ENCODE measurements at regions not wholly inside any gene's neighbourhood (a gene's known extent, or its start where the extent isn't known, plus 50 kb on each side); places are given as distances from the start of the nearest gene placed in this dataset.
A peak's percentile ranks its signal among the peaks of the same experiment; 100 is the strongest.

DNA sequence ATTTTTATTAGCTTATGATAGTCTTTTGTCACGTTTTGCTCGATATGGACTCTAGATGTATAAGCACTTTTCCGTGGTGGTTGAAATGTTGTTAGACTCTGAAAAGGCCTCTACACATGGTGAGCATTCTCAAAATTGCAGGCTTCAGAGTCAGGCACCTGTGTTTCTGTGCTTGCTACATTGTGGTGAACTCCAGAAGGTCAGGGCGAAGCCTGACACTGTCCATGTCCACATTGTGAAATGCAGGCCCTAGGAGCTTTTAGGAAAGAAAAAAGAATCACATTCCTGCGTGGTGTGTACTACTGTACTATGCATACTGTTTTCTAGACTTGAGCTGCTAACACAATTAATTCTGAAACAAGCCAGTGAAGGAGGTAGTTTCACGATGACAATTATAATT lies 86.3 kb downstream of the HS3ST1 start:
- no peak for ATAC-seq (ENCODE audit: low FRiP score in 2 of 2)
- H3K4me1 ChIP-seq = no peaks in the 10 kb centered on the region
- 90 to 94% methylated on average over 6 of the region's 6 CpGs for WGBS, 2 donors
- TF ChIP-seq POLR2AphosphoS5 (IDR thresholded peaks at IDR 0.05) (no peak), EP300 (IDR thresholded peaks at IDR 0.05) (no peak), POLR2A (IDR thresholded peaks at IDR 0.05) (no peak)
- TF ChIP-seq, protein P1, sequence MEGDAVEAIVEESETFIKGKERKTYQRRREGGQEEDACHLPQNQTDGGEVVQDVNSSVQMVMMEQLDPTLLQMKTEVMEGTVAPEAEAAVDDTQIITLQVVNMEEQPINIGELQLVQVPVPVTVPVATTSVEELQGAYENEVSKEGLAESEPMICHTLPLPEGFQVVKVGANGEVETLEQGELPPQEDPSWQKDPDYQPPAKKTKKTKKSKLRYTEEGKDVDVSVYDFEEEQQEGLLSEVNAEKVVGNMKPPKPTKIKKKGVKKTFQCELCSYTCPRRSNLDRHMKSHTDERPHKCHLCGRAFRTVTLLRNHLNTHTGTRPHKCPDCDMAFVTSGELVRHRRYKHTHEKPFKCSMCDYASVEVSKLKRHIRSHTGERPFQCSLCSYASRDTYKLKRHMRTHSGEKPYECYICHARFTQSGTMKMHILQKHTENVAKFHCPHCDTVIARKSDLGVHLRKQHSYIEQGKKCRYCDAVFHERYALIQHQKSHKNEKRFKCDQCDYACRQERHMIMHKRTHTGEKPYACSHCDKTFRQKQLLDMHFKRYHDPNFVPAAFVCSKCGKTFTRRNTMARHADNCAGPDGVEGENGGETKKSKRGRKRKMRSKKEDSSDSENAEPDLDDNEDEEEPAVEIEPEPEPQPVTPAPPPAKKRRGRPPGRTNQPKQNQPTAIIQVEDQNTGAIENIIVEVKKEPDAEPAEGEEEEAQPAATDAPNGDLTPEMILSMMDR (IDR thresholded peaks at IDR 0.05) = no peak
- H3K36me3 ChIP-seq = no peaks in the 10 kb centered on the region
- H3K9me3 ChIP-seq = no peaks in the 10 kb centered on the region
- no peak overlapping the region for H3K27ac ChIP-seq
- no peak overlapping the region for H3K4me3 ChIP-seq
- DNase-seq = no peak
- H3K27me3 ChIP-seq = no peaks in the 10 kb centered on the region

DNA sequence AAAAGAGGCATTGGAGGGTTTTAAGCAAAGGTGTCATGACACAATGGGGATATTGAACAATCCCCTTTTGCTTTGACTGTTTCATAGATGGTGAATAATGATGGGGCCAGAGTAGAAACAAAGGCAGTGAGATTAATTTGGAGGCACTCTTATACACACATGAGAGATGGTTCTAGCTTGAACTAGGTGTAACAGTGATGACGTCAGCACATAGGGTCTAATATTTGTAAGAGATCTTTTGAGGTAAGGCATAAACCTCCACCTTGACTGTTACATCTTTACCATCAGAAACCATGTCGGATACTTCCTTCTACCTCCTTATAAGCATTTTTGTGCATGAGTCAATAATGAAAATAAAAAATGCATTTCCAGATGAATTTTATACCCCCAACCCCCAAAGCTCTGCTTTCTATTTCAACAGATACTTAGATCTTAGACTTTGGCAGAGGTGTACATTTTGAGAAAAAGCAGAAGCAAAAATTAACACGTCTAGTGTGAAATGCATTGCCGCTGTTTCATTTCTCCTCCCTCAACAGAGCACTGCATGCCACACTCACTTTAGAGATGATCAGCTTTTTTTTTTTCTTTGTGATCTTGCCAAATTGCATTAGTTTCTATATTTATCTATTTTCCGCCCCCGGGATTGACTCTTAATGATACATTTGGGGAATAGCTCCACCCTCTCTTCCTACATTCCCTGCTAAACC lies 87.2 kb downstream of the HS3ST1 start:
- ATAC-seq (ENCODE audit: low FRiP score in 2 of 2) (no peak), DNase-seq (no peak)
- Histone ChIP-seq H3K9me3 (no peaks in the 10 kb centered on the region), H3K4me1 (no peaks in the 10 kb centered on the region), H3K27me3 (no peaks in the 10 kb centered on the region), H3K4me3 (no peak overlapping the region), H3K27ac (no peak overlapping the region), H3K36me3 (no peaks in the 10 kb centered on the region)
- WGBS, 2 donors = 77 to 82% methylated on average over 6 of the region's 6 CpGs
- no peak for TF ChIP-seq EP300 (IDR thresholded peaks at IDR 0.05)

DNA sequence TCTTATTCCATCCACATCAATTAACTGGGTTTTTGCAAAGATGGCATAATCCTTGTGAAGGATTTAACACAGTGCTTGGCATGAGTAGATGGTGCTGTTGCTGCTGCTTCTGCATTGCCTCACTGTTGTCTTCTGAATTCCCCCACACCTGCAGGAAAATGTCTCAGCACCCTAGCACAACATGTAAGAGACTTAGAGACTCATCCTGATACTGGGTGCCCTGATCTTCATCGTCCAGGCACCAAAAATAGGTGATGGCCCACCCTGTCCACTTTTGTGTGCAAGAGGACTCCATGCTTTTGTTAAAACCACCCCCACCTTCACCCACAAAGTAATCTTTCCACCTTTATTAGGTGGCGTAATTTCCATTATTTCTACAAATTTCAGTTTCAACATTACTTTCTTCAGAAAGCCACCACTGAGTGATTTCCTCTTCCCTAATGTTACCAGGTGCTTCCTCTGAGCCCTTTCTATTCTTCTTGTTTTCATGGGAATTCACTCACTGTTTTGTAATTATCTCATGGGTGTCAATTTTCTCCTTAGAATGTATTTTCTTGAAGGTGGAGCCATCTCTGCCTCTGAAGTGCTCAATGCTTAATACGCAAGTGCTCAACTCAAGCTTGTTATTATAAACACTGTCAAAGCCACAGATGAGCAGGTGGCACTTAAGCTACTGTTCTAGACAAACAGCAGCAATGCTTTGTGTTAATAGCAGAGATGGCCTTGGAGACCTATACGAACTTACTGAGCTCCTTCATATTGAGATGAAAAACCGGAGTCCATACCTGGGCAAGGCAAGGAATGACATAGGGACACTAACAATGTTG lies 89.5 kb downstream of the HS3ST1 start:
- H3K4me3 ChIP-seq = no peak overlapping the region
- H3K4me1 ChIP-seq = no peaks in the 10 kb centered on the region
- no peaks in the 10 kb centered on the region for H3K27me3 ChIP-seq
- no peaks in the 10 kb centered on the region for H3K36me3 ChIP-seq
- no peaks in the 10 kb centered on the region for H3K9me3 ChIP-seq
- TF ChIP-seq POLR2AphosphoS5 (IDR thresholded peaks at IDR 0.05) (no peak), EP300 (IDR thresholded peaks at IDR 0.05) (no peak), POLR2A (IDR thresholded peaks at IDR 0.05) (no peak)
- TF ChIP-seq, protein P1 (IDR thresholded peaks at IDR 0.05) = no peak
- H3K27ac ChIP-seq = no peak overlapping the region
- no peak for DNase-seq
- WGBS, 2 donors = 78 to 83% methylated on average over 5 of the region's 5 CpGs
- ATAC-seq (ENCODE audit: low FRiP score in 2 of 2) = no peak

DNA sequence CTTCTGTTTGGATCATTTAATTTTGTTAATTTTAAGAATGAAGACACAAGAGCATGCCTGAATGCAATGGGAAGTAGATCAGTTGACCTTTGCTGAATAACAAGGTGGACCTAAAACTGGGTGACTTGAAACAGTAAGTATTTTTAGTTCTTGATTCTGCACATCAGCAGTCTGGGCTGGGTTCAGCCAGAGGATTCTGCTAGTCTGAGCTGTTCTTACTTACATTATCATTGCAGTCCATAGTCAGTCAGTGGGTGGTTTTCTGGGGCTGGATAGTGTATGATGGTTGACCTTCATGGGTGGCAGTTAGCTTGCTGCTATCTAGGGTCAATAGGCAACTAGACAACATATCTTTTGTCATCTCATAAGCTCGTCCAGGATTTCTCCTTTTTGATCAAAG lies 91.4 kb downstream of the HS3ST1 start:
- no peaks in the 10 kb centered on the region for H3K36me3 ChIP-seq
- no peak for ATAC-seq (ENCODE audit: low FRiP score in 2 of 2)
- H3K4me3 ChIP-seq = no peak overlapping the region
- H3K27me3 ChIP-seq = no peaks in the 10 kb centered on the region
- no peak overlapping the region for H3K27ac ChIP-seq
- no peaks in the 10 kb centered on the region for H3K9me3 ChIP-seq
- TF ChIP-seq EP300 (IDR thresholded peaks at IDR 0.05) (no peak), POLR2AphosphoS5 (IDR thresholded peaks at IDR 0.05) (no peak), POLR2A (IDR thresholded peaks at IDR 0.05) (no peak)
- TF ChIP-seq, protein P1 (IDR thresholded peaks at IDR 0.05) = no peak
- 40 to 67% methylated on average over 1 of the region's 1 CpG for WGBS, 2 donors
- no peaks in the 10 kb centered on the region for H3K4me1 ChIP-seq
- DNase-seq = no peak

DNA sequence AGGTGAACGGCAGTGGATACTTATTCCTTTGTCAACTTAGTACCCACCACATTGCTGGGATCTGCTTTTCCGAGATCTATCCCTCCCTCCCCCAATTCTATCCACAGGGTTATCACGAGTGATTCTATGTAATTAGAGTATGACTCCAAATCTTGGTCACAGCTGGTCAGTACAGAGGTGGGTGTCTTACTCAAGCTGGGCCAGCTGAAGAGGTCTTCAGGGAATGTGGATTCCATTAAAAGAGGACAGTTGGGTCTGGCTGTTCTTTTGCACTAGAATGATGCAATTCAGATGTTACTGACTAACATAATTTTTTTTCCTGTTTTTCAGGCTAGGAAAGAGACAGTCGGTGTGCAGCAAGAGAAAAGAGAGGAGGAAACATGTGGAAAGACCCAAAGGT lies 92.3 kb downstream of the HS3ST1 start:
- H3K4me1 ChIP-seq = no peaks in the 10 kb centered on the region
- H3K4me3 ChIP-seq = no peak overlapping the region
- H3K27ac ChIP-seq = no peak overlapping the region
- 82 to 85% methylated on average over 4 of the region's 4 CpGs for WGBS, 2 donors
- H3K36me3 ChIP-seq = no peaks in the 10 kb centered on the region
- no peaks in the 10 kb centered on the region for H3K9me3 ChIP-seq
- no peaks in the 10 kb centered on the region for H3K27me3 ChIP-seq
- DNase-seq (no peak), ATAC-seq (ENCODE audit: low FRiP score in 2 of 2) (peak in 1 of 2 donors; percentile 29)
- no peak for TF ChIP-seq POLR2AphosphoS5 (IDR thresholded peaks at IDR 0.05)
- no peak for TF ChIP-seq POLR2A (IDR thresholded peaks at IDR 0.05)
- TF ChIP-seq EP300 (IDR thresholded peaks at IDR 0.05) = no peak
- TF ChIP-seq, protein P1 (IDR thresholded peaks at IDR 0.05) = no peak

Measured in upper lobe of left lung (tissue), 6 donors.